GM12873 (cell line): ENCODE measurements at regions not wholly inside any gene's neighbourhood (a gene's known extent, or its start where the extent isn't known, plus 50 kb on each side); places are given as distances from the start of the nearest gene placed in this dataset.

Source experiments
- CTCF ChIP-seq: IDR thresholded peaks from 2 replicates; pipeline ENCODE4 v1.5.1; 2012; ENCODE audit warnings: low read depth, mild to moderate bottlenecking, moderate library complexity, low read length, control low read depth; ENCODE audit not compliant: insufficient read depth; ENCODE audit errors: missing control alignments

- TF ChIP-seq CTCF, result no peak
Measured at GRCh38 chr7:54663603-54664234, 95.3 kb downstream of the SEC61G start.

GRCh38 chr7:54663186-54663585, 95.8 kb downstream of the SEC61G start:
- TF ChIP-seq CTCF, result no peak

- no peak for TF ChIP-seq CTCF
Measured at GRCh38 chr7:54662701-54663100, 96.3 kb downstream of the SEC61G start.

- TF ChIP-seq CTCF, result no peak
Measured at GRCh38 chr7:54653905-54654304, 105.1 kb downstream of the SEC61G start.

- no peak for TF ChIP-seq CTCF
Measured at GRCh38 chr7:54643064-54643463, 100.9 kb downstream of the VSTM2A start.

- TF ChIP-seq CTCF, result no peak
Measured at GRCh38 chr7:54637712-54638396, 95.7 kb downstream of the VSTM2A start.

- TF ChIP-seq CTCF, result no peak
Measured at GRCh38 chr7:54632696-54633095, 90.5 kb downstream of the VSTM2A start.
